ENCODE measurements at regions not wholly inside any gene's neighbourhood (a gene's known extent, or its start where the extent isn't known, plus 50 kb on each side); places are given as distances from the start of the nearest gene placed in this dataset.
"Not testable (repeated sequence)": the region's sequence is repeated elsewhere in the genome, so short reads cannot be mapped to it uniquely, and the experiment has no call there.

DNA sequence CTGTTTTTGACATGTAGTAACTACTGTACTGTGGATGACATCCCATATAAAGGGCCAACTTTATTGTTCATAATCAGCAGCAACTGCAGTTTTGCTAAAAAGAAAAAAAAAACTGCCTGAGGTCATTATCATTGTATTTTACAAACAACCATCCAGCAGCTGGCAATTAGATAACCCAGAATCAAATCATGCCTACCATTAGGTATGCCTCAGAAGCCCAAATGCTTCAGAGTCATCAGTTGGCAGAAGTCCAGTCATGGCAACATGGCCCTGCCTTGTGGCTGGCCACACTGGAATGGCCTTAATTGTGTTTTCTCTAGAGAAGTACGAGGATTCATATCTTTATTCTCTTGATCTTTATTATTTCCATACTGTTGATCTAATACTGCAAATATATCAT is 462.4 kb upstream of the NRSN1 start:
- Mint-ChIP-seq H3K9me3 (no peaks in the 10 kb centered on the region), H3K4me1 (ENCODE audit: low read depth) (no peaks in the 10 kb centered on the region), H3K4me3 (no peak overlapping the region), H3K27me3 (ENCODE audit: insufficient read depth) (no peaks in the 10 kb centered on the region), H3K27ac (no peak overlapping the region), H3K36me3 (ENCODE audit: low read depth) (no peaks in the 10 kb centered on the region)
- DNase-seq (ENCODE audit: low spot score) = no peak
- intact Hi-C loops (cut with micrococcal nuclease) = no loop called here

DNA sequence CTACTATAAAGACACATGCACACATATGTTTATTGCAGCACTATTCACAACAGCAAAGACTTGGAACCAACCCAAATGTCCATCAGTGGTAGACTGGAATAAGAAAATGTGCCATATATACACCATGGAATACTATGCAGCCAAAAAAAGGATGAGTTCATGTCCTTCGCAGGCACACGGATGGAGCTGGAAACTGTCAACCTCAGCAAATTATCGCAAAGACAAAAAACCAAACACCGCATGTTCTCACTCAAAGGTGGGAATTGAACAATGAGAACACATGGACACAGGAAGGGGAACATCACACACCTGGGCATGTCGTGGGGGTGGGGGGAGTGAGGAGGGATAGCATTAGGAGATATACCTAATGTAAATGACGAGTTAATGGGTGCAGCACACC is 460.1 kb upstream of the NRSN1 start:
- DNase-seq (ENCODE audit: low spot score); H3K36me3 Mint-ChIP-seq (ENCODE audit: low read depth); H3K27me3 Mint-ChIP-seq (ENCODE audit: insufficient read depth); H3K4me1 Mint-ChIP-seq (ENCODE audit: low read depth); intact Hi-C loops (cut with micrococcal nuclease); H3K27ac Mint-ChIP-seq; H3K4me3 Mint-ChIP-seq: not testable (repeated sequence)
- H3K9me3 Mint-ChIP-seq = peaks cover 17% of the 10 kb centered on the region

DNA sequence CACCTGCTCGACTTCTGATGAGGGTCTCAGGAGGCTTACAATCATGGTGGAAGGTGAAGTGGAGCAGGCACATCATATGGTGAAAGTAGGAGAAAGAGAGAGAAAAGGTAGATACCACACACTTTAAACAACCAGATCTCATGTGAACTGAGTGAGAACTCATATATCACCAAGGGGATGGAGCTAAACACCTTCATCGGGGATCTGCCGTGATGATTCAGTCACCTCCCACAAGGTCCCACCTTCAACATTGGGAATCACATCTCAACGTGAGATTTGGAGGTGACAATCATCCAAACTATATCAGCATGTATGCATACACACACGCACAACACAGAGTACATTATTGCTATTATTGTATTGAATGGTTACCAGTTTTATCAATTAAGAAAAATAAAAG is 453.3 kb upstream of the NRSN1 start:
- Mint-ChIP-seq H3K4me1 (ENCODE audit: low read depth) (no peaks in the 10 kb centered on the region), H3K9me3 (peaks cover 50% of the 10 kb centered on the region), H3K36me3 (ENCODE audit: low read depth) (no peaks in the 10 kb centered on the region), H3K27ac (no peak overlapping the region), H3K27me3 (ENCODE audit: insufficient read depth) (peaks cover 1% of the 10 kb centered on the region), H3K4me3 (no peak overlapping the region)
- intact Hi-C loops (cut with micrococcal nuclease) = no loop called here
- DNase-seq (ENCODE audit: low spot score) = no peak

DNA sequence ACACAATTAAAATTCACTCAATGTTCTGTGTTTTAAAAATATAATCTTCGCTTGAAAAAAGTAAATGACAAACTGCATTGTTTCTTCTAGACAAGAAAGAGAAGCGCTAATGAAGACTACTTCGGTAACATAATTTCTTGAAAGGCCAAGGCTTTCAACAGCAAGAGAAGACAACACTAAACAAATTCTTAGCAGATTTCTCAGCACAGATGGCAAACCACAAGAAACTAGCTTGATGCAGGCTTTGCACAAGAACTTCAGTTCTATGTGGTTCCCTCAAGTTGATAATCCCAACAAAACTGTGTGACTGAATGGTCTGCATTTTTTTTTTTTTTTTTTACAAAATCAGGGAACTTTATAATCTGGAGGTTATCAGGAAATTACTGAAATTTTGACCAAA is 447.4 kb upstream of the NRSN1 start:
- DNase-seq (ENCODE audit: low spot score) = no peak
- Mint-ChIP-seq H3K27ac (no peak overlapping the region), H3K4me3 (no peak overlapping the region), H3K9me3 (peaks cover 16% of the 10 kb centered on the region), H3K36me3 (ENCODE audit: low read depth) (no peaks in the 10 kb centered on the region), H3K27me3 (ENCODE audit: insufficient read depth) (no peaks in the 10 kb centered on the region), H3K4me1 (ENCODE audit: low read depth) (no peaks in the 10 kb centered on the region)
- intact Hi-C loops (cut with micrococcal nuclease) = no loop called here

DNA sequence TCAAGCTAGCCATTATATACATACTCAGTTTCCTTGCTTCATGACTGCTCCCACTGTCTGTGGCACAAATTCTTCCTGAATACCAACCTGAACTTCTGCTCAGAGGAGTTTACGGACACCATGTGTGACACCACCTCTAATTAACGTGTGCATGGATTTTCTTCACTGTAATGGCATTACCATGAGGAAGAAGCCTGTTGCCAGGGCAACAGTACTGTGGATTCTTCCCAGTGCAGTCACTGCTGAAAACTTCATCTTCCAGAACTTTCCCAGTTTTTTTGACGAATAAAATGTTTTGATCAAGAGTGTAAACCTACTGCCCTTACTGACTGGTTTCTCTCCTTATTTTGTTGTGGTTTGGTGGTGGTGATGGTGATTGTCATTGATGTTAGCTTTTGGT is 444.3 kb upstream of the NRSN1 start:
- Mint-ChIP-seq H3K9me3 (peaks cover 3% of the 10 kb centered on the region), H3K27me3 (ENCODE audit: insufficient read depth) (no peaks in the 10 kb centered on the region), H3K4me1 (ENCODE audit: low read depth) (no peaks in the 10 kb centered on the region), H3K36me3 (ENCODE audit: low read depth) (no peaks in the 10 kb centered on the region), H3K4me3 (no peak overlapping the region), H3K27ac (no peak overlapping the region)
- intact Hi-C loops (cut with micrococcal nuclease) = no loop called here
- DNase-seq (ENCODE audit: low spot score) = no peak

DNA sequence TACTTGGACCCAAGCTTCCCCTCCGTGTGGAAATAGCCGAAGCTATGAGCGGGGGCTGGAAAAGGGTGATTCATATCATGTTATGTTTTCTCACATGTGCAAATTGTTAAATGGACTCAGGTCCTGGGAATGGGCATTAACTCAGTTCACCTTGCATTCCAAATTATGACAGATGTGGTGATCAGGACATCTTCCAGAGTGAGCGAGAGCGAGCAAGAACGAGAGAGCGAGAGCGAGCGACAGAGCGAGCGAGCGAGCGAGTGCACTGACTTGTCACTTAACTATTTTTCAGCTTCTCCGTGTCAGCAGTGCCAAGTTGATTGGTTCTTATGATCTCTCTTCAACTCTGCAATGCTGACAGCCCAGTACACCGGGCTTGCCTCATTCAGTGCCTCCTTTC is 437.4 kb upstream of the NRSN1 start:
- no peaks in the 10 kb centered on the region for H3K27me3 Mint-ChIP-seq (ENCODE audit: insufficient read depth)
- H3K9me3 Mint-ChIP-seq = peaks cover 11% of the 10 kb centered on the region
- intact Hi-C loops (cut with micrococcal nuclease) = no loop called here
- no peaks in the 10 kb centered on the region for H3K4me1 Mint-ChIP-seq (ENCODE audit: low read depth)
- H3K27ac Mint-ChIP-seq = no peak overlapping the region
- no peak for DNase-seq (ENCODE audit: low spot score)
- no peaks in the 10 kb centered on the region for H3K36me3 Mint-ChIP-seq (ENCODE audit: low read depth)
- H3K4me3 Mint-ChIP-seq = no peak overlapping the region

DNA sequence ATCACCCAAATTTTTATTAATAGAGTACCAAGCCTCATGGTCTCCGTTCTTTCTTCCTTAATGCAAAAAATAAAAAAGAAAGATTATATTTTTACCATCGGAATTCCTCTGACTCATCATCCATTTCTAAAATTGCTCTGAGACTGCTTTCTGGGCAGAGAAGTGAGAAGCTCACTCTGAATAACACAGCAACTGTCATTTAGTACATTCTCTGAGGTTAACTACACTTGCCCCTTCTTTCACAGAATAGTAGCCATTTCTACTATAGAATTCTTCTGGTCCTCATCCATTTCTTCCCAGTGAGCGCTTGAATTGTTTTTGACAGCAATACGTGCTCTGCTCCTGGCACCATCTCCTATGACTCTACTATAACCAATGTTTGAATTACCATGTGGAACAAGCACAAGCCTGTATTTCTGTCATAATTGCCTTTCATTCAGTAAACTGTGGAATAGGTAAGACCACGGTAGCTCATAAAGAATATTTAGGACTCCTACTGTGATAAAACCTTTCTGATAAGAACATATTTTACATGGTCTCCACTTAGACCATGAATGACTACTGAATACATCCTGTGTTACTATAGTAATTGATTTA is 435.5 kb upstream of the NRSN1 start:
- Mint-ChIP-seq H3K9me3 (peaks cover 11% of the 10 kb centered on the region), H3K4me3 (no peak overlapping the region), H3K27me3 (ENCODE audit: insufficient read depth) (no peaks in the 10 kb centered on the region), H3K4me1 (ENCODE audit: low read depth) (no peaks in the 10 kb centered on the region), H3K27ac (no peak overlapping the region), H3K36me3 (ENCODE audit: low read depth) (no peaks in the 10 kb centered on the region)
- intact Hi-C loops (cut with micrococcal nuclease) = no loop called here
- DNase-seq (ENCODE audit: low spot score) = no peak

DNA sequence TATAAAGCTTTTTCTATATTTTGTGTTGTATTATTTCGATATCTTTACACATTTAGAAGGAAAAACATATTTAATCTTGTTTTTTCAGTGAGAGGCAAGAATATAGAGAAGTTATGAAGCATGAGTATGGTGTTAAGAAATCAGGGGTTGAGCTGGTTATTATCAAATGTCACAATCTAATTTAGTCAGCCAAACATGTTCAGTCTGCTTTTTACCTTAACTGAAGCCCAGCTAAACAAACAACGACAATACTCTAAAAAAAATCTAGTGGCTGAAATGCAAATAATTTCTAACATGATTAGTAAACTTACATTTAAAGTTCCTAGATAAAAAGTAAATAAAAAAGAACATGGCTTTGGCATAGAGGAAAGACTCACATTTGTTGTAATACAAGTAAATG is 433.8 kb upstream of the NRSN1 start:
- no peaks in the 10 kb centered on the region for H3K36me3 Mint-ChIP-seq (ENCODE audit: low read depth)
- no peaks in the 10 kb centered on the region for H3K27me3 Mint-ChIP-seq (ENCODE audit: insufficient read depth)
- no peaks in the 10 kb centered on the region for H3K4me1 Mint-ChIP-seq (ENCODE audit: low read depth)
- no peak overlapping the region for H3K27ac Mint-ChIP-seq
- no peak overlapping the region for H3K4me3 Mint-ChIP-seq
- intact Hi-C loops (cut with micrococcal nuclease) = no loop called here
- H3K9me3 Mint-ChIP-seq = peaks cover 7% of the 10 kb centered on the region
- no peak for DNase-seq (ENCODE audit: low spot score)

DNA sequence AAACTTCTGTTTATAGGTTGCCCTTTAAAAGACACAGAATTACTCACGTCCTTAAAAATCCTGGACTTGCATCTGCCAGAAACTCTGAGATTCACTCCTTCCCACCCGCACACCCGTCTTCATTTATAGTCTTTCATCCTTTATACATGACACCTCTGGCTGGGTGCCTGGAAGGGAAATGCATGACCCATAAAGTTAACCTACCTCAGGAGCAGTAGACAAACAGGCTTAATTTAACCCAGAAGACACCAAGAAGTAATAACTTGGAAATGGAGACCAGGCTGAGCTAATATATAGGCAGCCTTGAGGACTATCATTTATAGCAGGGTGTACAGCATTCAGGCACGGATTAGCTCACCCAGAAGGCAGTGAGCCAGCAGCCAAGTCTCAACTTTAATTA is 429.0 kb upstream of the NRSN1 start:
- H3K4me1 Mint-ChIP-seq (ENCODE audit: low read depth) = no peaks in the 10 kb centered on the region
- no peaks in the 10 kb centered on the region for H3K27me3 Mint-ChIP-seq (ENCODE audit: insufficient read depth)
- no peak overlapping the region for H3K4me3 Mint-ChIP-seq
- no peaks in the 10 kb centered on the region for H3K36me3 Mint-ChIP-seq (ENCODE audit: low read depth)
- intact Hi-C loops (cut with micrococcal nuclease) = no loop called here
- H3K27ac Mint-ChIP-seq = no peak overlapping the region
- DNase-seq (ENCODE audit: low spot score) = no peak
- peaks cover 11% of the 10 kb centered on the region for H3K9me3 Mint-ChIP-seq

DNA sequence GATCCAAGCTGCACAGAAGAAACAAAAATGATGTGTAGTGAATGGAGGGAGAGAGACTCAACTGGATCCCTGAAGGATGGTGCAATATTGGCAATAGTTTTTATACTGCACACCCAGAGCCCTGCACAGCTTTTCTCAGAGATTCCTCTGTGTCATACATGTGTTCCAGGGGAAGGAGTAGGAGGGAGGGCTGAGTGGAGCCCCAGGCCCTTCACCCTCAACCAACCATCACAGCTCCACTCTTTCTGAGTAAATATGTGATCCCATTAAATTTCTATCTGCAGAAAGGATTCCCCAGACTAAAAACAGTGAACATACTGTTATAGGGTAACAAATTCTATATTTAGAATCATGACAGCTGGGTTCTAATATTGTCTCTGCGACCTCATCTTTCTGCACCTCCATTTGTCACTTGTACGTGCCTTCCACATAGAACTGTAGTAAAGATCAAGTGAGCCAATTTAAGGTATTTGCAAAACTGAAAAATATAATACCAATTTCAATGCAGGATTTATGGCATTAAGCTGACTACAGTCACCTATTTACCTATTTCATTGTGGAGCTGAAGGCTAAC is 421.4 kb upstream of the NRSN1 start:
- no peaks in the 10 kb centered on the region for H3K4me1 Mint-ChIP-seq (ENCODE audit: low read depth)
- H3K9me3 Mint-ChIP-seq = peaks cover 9% of the 10 kb centered on the region
- H3K4me3 Mint-ChIP-seq = no peak overlapping the region
- intact Hi-C loops (cut with micrococcal nuclease) = no loop called here
- no peak overlapping the region for H3K27ac Mint-ChIP-seq
- H3K36me3 Mint-ChIP-seq (ENCODE audit: low read depth) = no peaks in the 10 kb centered on the region
- DNase-seq (ENCODE audit: low spot score) = no peak
- H3K27me3 Mint-ChIP-seq (ENCODE audit: insufficient read depth) = no peaks in the 10 kb centered on the region

DNA sequence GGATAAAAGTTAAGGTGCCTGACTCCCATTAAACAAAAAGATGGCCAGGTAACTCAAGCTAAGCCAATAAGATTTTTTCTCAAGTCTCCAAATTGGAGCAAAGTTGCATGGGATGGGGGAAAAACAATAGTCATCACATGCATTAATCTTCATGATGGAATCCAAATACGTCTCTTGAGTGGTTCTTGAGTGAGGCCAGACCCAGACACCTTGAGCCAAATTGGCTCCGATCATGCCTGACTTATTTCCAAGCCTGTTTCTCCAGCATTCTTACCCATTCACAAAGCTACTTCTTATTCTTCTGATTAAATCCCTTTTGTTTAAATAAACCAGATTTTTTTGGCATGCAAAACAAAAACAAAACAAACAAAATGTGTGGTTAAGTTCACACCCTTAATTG is 420.3 kb upstream of the NRSN1 start:
- no peaks in the 10 kb centered on the region for H3K36me3 Mint-ChIP-seq (ENCODE audit: low read depth)
- intact Hi-C loops (cut with micrococcal nuclease) = no loop called here
- DNase-seq (ENCODE audit: low spot score) = no peak
- H3K4me1 Mint-ChIP-seq (ENCODE audit: low read depth) = no peaks in the 10 kb centered on the region
- no peak overlapping the region for H3K4me3 Mint-ChIP-seq
- H3K9me3 Mint-ChIP-seq = peaks cover 9% of the 10 kb centered on the region
- no peaks in the 10 kb centered on the region for H3K27me3 Mint-ChIP-seq (ENCODE audit: insufficient read depth)
- no peak overlapping the region for H3K27ac Mint-ChIP-seq

DNA sequence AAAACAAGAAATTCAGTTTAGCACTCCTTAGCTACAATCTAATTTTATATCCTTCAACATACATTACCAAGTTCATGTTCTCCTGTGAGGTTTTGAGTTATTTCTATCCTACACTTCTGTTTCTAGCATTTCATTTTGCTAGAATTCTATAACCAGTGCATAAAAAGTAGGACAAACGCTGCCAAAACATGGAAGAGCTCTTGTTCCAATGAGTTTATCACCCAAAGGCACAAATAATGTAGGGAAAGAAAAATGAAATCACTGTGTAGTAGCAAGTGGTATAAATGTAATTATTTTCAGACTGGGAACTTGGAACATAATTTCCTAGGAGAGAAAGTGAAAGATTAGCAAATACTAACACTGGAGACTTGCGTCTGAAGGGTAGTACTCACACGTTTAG is 413.3 kb upstream of the NRSN1 start:
- Mint-ChIP-seq H3K36me3 (ENCODE audit: low read depth) (no peaks in the 10 kb centered on the region), H3K4me3 (no peak overlapping the region), H3K9me3 (no peaks in the 10 kb centered on the region), H3K4me1 (ENCODE audit: low read depth) (no peaks in the 10 kb centered on the region), H3K27me3 (ENCODE audit: insufficient read depth) (no peaks in the 10 kb centered on the region), H3K27ac (no peak overlapping the region)
- DNase-seq (ENCODE audit: low spot score) = no peak
- intact Hi-C loops (cut with micrococcal nuclease) = no loop called here

DNA sequence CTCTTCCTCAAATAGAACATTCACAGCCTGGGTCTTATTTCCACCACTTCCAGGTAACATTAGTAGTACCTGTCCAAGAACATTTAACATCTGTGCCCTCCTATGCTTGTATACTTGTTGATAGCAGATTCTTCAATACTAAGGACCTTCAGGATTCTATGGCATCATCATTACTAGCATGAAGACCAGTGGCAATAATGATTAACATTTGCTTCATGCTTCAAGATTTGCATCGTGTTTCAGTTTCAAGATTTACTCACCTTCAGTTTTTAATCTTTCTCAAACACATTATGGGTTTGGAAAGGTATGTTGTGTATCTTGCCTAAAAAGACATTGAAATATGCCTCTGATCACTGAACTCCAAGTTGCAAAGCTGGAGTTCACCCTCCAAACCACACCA is 412.8 kb upstream of the NRSN1 start:
- no peaks in the 10 kb centered on the region for H3K4me1 Mint-ChIP-seq (ENCODE audit: low read depth)
- H3K4me3 Mint-ChIP-seq = no peak overlapping the region
- no peaks in the 10 kb centered on the region for H3K27me3 Mint-ChIP-seq (ENCODE audit: insufficient read depth)
- no peaks in the 10 kb centered on the region for H3K9me3 Mint-ChIP-seq
- no peaks in the 10 kb centered on the region for H3K36me3 Mint-ChIP-seq (ENCODE audit: low read depth)
- no peak for DNase-seq (ENCODE audit: low spot score)
- no peak overlapping the region for H3K27ac Mint-ChIP-seq
- intact Hi-C loops (cut with micrococcal nuclease) = no loop called here

DNA sequence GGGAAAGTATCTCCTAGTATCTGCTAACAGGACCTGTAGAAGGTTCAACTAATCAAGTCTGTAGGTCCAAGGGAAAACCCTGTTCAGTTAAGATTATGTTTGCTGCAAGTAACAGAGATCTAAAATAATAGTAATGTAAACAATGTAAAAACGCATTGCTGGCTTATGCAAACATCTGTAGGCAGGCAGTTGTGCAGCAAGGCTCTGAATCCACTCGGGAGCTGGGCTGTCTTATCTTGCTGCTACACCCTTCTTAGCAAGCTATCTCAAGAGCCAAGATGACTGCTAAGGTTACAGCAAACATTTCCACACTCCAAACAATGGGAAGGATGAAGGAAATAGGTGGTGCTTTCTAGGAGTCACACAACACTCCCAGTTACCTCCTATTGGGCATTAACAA is 397.3 kb upstream of the NRSN1 start:
- intact Hi-C loops (cut with micrococcal nuclease) = no loop called here

More for the DNA sequence above, 397.3 kb upstream of the NRSN1 start:
- no peaks in the 10 kb centered on the region for H3K4me1 Mint-ChIP-seq (ENCODE audit: low read depth)
- H3K36me3 Mint-ChIP-seq (ENCODE audit: low read depth) = no peaks in the 10 kb centered on the region
- no peaks in the 10 kb centered on the region for H3K27me3 Mint-ChIP-seq (ENCODE audit: insufficient read depth)
- no peak overlapping the region for H3K27ac Mint-ChIP-seq
- H3K4me3 Mint-ChIP-seq = no peak overlapping the region
- no peaks in the 10 kb centered on the region for H3K9me3 Mint-ChIP-seq
- DNase-seq (ENCODE audit: low spot score) = no peak

All from activated T-helper 1 cell treated with anti-CD3 and anti-CD28 coated beads, Interleukin-12 subunit alpha, Interleukin-12 subunit beta, Interleukin-2, Interleukin-4 antibody, amounts not matched to agents 30 ng/mL and 10 ng/mL and 1 ng/mL, durations not matched to agents 14 hours and 24 hours and 36 hours (primary cell).